GM23338 (cell line): ENCODE measurements at regions not wholly inside any gene's neighbourhood (a gene's known extent, or its start where the extent isn't known, plus 50 kb on each side); places are given as distances from the start of the nearest gene placed in this dataset.

ENCODE experiments used
- ATAC-seq: fragments of 200-7000 bp; cut with Tn5 transposase; 3 replicates; pipeline ENCODE4 v1.9.1; 2020
- DNase-seq: peaks from one replicate; pipeline ENCODE4 v3.0.0-alpha.2; 2015; ENCODE audit warnings: low spot score
- H2AFZ ChIP-seq: fragments of 200-600 bp; sonication (generic); 2 replicates; pipeline ENCODE4 v1.8.0; 2016; ENCODE audit warnings: antibody characterized with exemption, mild to moderate bottlenecking, moderate library complexity
- H3F3A ChIP-seq: fragments of 200-600 bp; sonication (generic); replicated peaks from 2 replicates; pipeline ENCODE4 v1.8.0; 2017; ENCODE audit warnings: antibody characterized with exemption, mixed run types, low read depth
- H3K27ac ChIP-seq: fragments of 200-600 bp; sonication (generic); 2 replicates; pipeline ENCODE4 v1.6.1; 2016; ENCODE audit warnings: low read depth
- H3K27me3 ChIP-seq: fragments of 200-600 bp; sonication (generic); 2 replicates; pipeline ENCODE4 v1.8.0; 2016; ENCODE audit warnings: mild to moderate bottlenecking, mixed run types, moderate library complexity; ENCODE audit not compliant: insufficient read depth
- H3K36me3 ChIP-seq: fragments of 200-600 bp; sonication (generic); 2 replicates; pipeline ENCODE4 v1.8.0; 2016; ENCODE audit warnings: mild to moderate bottlenecking; ENCODE audit not compliant: insufficient read depth
- H3K4me1 ChIP-seq: fragments of 200-600 bp; sonication (generic); 2 replicates; pipeline ENCODE4 v1.8.0; 2016; ENCODE audit warnings: mild to moderate bottlenecking, moderate library complexity; ENCODE audit not compliant: insufficient read depth
- H3K4me2 ChIP-seq: fragments of 200-600 bp; sonication (generic); 2 replicates; pipeline ENCODE4 v1.7.1; 2017; ENCODE audit warnings: mixed run types
- H3K4me3 ChIP-seq: fragments of 200-600 bp; sonication (generic); 2 replicates; pipeline ENCODE4 v1.6.1; 2016; ENCODE audit warnings: mixed run types
- H3K79me2 ChIP-seq: fragments of 200-600 bp; sonication (generic); replicated peaks from 2 replicates; pipeline ENCODE4 v1.8.0; 2017; ENCODE audit warnings: mild to moderate bottlenecking; ENCODE audit not compliant: insufficient read depth
- H3K9me2 ChIP-seq: fragments of 200-600 bp; sonication (generic); 2 replicates; pipeline ENCODE4 v1.8.0; 2017; ENCODE audit not compliant: insufficient read depth
- H4K20me1 ChIP-seq: fragments of 200-600 bp; sonication (generic); replicated peaks from 2 replicates; pipeline ENCODE4 v1.8.0; 2017; ENCODE audit warnings: mild to moderate bottlenecking; ENCODE audit not compliant: insufficient read depth
- H3K27ac Mint-ChIP-seq: 2 replicates; pipeline ENCODE4 v1.8.0; 2020; ENCODE audit warnings: inconsistent platforms, mild to moderate bottlenecking, moderate library complexity, mixed read lengths
- H3K27me3 Mint-ChIP-seq: 3 replicates; pipeline ENCODE4 v1.8.0; 2022; ENCODE audit warnings: low read depth, mild to moderate bottlenecking, moderate library complexity, mixed read lengths, inconsistent platforms; ENCODE audit not compliant: insufficient read depth, poor library complexity
- H3K36me3 Mint-ChIP-seq: 3 replicates; pipeline ENCODE4 v1.8.0; 2021; ENCODE audit warnings: low read depth, mild to moderate bottlenecking, inconsistent platforms, moderate library complexity, mixed read lengths
- H3K4me1 Mint-ChIP-seq: 3 replicates; pipeline ENCODE4 v1.8.0; 2020; ENCODE audit warnings: mild to moderate bottlenecking, inconsistent platforms, mixed read lengths
- H3K4me3 Mint-ChIP-seq: 3 replicates; pipeline ENCODE4 v1.8.0; 2021; ENCODE audit warnings: moderate library complexity, mild to moderate bottlenecking, inconsistent platforms, mixed read lengths
- H3K9me3 Mint-ChIP-seq: 3 replicates; pipeline ENCODE4 v1.8.0; 2020; ENCODE audit warnings: moderate library complexity, mild to moderate bottlenecking, inconsistent platforms, mixed read lengths
- CREB1 ChIP-seq: fragments of 250-450 bp; sonication (Bioruptor Pico); IDR thresholded peaks from 2 replicates; pipeline ENCODE4 v1.5.0; 2020; ENCODE audit warnings: low read depth, mild to moderate bottlenecking, moderate library complexity
- EZH2 ChIP-seq: fragments of 200-600 bp; sonication (generic); IDR thresholded peaks from one replicate; pipeline ENCODE4 v1.8.0; 2017; ENCODE audit warnings: antibody characterized with exemption, mild to moderate bottlenecking, low read depth; ENCODE audit not compliant: unreplicated experiment
- EZH2phosphoT487 ChIP-seq: fragments of 200-600 bp; sonication (generic); IDR thresholded peaks from one replicate; pipeline ENCODE4 v1.8.1; 2018; ENCODE audit warnings: antibody characterized with exemption; ENCODE audit not compliant: unreplicated experiment
- NANOG ChIP-seq: IDR thresholded peaks from 2 replicates; pipeline ENCODE4 v1.6.1; 2016; ENCODE audit warnings: antibody characterized with exemption, borderline replicate concordance
- POLR2AphosphoS5 ChIP-seq: IDR thresholded peaks from 2 replicates; pipeline ENCODE4 v1.6.1; 2016; ENCODE audit warnings: antibody characterized with exemption, low read depth
- STAT1 ChIP-seq: IDR thresholded peaks from one replicate; pipeline ENCODE4 v1.6.1; 2016; ENCODE audit warnings: antibody characterized with exemption; ENCODE audit not compliant: unreplicated experiment
- TF ChIP-seq, protein P1 (sequence below): IDR thresholded peaks from one replicate; pipeline ENCODE4 v1.6.1; 2018; ENCODE audit warnings: antibody characterized with exemption; ENCODE audit not compliant: unreplicated experiment
- TF ChIP-seq, protein P2 (sequence below), 2 experiments: fragments of 200-600 bp in 1 of 2; sonication (generic) in 1 of 2; conservative IDR thresholded peaks; 2 replicates each; pipeline versions ENCODE4 v1.5.1 to v1.6.1; 2016 to 2017; ENCODE audit warnings: antibody characterized with exemption in 2 of 2, low read depth in 2 of 2, mild to moderate bottlenecking in 2 of 2, moderate library complexity in 1 of 2

DNA sequence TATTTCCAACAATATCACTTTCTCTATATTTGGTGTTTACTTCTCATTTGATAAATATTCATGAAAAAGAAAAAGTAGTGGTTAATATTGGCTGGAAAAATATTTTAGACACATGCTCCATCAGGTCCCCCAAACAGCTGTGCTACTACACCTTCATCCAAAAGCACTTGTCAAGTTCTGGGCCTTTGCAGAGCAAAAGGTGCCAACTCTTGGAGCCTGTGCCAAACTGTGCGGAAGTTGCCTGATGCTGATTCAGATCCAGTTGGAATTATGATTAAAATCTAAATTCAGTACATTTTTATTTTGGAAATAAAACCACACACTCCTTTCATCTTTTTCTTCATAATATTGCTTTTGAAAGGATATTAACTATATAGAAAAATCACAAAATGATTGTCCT, 1497.4 kb upstream of the CADM2 start:
- Histone ChIP-seq H2AFZ (no peak overlapping the region), H3K27ac (no peak overlapping the region), H3K4me3 (no peak overlapping the region), H3K79me2 (no peaks in the 10 kb centered on the region), H3K9me2 (no peaks in the 10 kb centered on the region), H3K4me1 (peaks cover 8% of the 10 kb centered on the region; the same call in 1 of the 2 replicates), H3F3A (no peaks in the 10 kb centered on the region), H3K27me3 (no peaks in the 10 kb centered on the region), H4K20me1 (no peaks in the 10 kb centered on the region), H3K4me2 (no peak overlapping the region), H3K36me3 (no peaks in the 10 kb centered on the region)
- Mint-ChIP-seq H3K9me3 (no peaks in the 10 kb centered on the region; the same call in 2 of the 3 replicates), H3K4me3 (no peak overlapping the region), H3K27me3 (peaks cover 8% of the 10 kb centered on the region), H3K4me1 (peaks cover 16% of the 10 kb centered on the region), H3K27ac (no peak overlapping the region), H3K36me3 (0 out of 3 replicates have a peak, but pooled peaks cover 4% of the 10 kb centered on the region)
- TF ChIP-seq EZH2phosphoT487 (no peak), CREB1 (CRISPR knock-in tag) (no peak), STAT1 (no peak), NANOG (no peak)
- TF ChIP-seq, protein P1, sequence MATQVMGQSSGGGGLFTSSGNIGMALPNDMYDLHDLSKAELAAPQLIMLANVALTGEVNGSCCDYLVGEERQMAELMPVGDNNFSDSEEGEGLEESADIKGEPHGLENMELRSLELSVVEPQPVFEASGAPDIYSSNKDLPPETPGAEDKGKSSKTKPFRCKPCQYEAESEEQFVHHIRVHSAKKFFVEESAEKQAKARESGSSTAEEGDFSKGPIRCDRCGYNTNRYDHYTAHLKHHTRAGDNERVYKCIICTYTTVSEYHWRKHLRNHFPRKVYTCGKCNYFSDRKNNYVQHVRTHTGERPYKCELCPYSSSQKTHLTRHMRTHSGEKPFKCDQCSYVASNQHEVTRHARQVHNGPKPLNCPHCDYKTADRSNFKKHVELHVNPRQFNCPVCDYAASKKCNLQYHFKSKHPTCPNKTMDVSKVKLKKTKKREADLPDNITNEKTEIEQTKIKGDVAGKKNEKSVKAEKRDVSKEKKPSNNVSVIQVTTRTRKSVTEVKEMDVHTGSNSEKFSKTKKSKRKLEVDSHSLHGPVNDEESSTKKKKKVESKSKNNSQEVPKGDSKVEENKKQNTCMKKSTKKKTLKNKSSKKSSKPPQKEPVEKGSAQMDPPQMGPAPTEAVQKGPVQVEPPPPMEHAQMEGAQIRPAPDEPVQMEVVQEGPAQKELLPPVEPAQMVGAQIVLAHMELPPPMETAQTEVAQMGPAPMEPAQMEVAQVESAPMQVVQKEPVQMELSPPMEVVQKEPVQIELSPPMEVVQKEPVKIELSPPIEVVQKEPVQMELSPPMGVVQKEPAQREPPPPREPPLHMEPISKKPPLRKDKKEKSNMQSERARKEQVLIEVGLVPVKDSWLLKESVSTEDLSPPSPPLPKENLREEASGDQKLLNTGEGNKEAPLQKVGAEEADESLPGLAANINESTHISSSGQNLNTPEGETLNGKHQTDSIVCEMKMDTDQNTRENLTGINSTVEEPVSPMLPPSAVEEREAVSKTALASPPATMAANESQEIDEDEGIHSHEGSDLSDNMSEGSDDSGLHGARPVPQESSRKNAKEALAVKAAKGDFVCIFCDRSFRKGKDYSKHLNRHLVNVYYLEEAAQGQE: no peak
- no peak for ATAC-seq
- no peak for DNase-seq

DNA sequence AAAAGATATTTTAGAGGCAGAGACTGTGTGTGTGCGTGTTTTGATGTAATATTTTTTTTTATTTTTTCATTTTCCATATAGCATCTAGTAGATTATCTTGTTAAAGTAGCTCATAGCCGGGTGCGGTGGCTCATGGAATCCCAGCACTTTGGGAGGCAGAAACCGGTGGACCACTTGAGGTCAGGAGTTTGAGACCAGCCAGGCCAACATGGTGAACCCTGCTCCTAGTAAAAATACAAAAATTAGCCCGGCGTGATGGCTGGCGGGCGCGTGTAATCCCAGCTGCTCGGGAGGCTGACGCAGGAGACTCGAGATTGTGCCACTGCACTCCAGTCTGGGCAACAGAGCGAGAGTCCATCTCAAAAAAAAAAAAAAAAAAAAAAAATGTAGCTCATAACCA, 1481.2 kb upstream of the CADM2 start:
- no peak overlapping the region for H3K4me3 ChIP-seq
- H2AFZ ChIP-seq: no peak overlapping the region
- H3K4me1 ChIP-seq: no peaks in the 10 kb centered on the region
- ATAC-seq (no peak), DNase-seq (no peak)
- Mint-ChIP-seq H3K4me1 (no peaks in the 10 kb centered on the region), H3K36me3 (no peaks in the 10 kb centered on the region; the same call in 1 of the 3 replicates), H3K27ac (no peak overlapping the region), H3K9me3 (peaks cover 12% of the 10 kb centered on the region), H3K4me3 (no peak overlapping the region), H3K27me3 (peaks cover 3% of the 10 kb centered on the region)
- H3F3A ChIP-seq: no peaks in the 10 kb centered on the region
- H3K27me3 ChIP-seq: no peaks in the 10 kb centered on the region
- no peaks in the 10 kb centered on the region for H3K79me2 ChIP-seq
- H4K20me1 ChIP-seq: no peaks in the 10 kb centered on the region
- no peaks in the 10 kb centered on the region; the same call in 1 of the 2 replicates for H3K36me3 ChIP-seq
- H3K27ac ChIP-seq: no peak overlapping the region
- 0 out of 2 replicates have a peak, but pooled peaks cover 2% of the 10 kb centered on the region for H3K9me2 ChIP-seq
- no peak overlapping the region for H3K4me2 ChIP-seq
- TF ChIP-seq POLR2AphosphoS5: no peak
- no peak for TF ChIP-seq CREB1 (CRISPR knock-in tag)
- TF ChIP-seq, protein P1: no peak
- TF ChIP-seq, protein P2, sequence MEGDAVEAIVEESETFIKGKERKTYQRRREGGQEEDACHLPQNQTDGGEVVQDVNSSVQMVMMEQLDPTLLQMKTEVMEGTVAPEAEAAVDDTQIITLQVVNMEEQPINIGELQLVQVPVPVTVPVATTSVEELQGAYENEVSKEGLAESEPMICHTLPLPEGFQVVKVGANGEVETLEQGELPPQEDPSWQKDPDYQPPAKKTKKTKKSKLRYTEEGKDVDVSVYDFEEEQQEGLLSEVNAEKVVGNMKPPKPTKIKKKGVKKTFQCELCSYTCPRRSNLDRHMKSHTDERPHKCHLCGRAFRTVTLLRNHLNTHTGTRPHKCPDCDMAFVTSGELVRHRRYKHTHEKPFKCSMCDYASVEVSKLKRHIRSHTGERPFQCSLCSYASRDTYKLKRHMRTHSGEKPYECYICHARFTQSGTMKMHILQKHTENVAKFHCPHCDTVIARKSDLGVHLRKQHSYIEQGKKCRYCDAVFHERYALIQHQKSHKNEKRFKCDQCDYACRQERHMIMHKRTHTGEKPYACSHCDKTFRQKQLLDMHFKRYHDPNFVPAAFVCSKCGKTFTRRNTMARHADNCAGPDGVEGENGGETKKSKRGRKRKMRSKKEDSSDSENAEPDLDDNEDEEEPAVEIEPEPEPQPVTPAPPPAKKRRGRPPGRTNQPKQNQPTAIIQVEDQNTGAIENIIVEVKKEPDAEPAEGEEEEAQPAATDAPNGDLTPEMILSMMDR (conservative IDR thresholded peaks at IDR 0.05; ENCODE audit: low read depth in 2 of 2): no peak
- TF ChIP-seq NANOG: no peak
- no peak for TF ChIP-seq EZH2
- TF ChIP-seq EZH2phosphoT487: no peak
